ENCODE measurements at regions not wholly inside any gene's neighbourhood (a gene's known extent, or its start where the extent isn't known, plus 50 kb on each side); places are given as distances from the start of the nearest gene placed in this dataset.

DNA sequence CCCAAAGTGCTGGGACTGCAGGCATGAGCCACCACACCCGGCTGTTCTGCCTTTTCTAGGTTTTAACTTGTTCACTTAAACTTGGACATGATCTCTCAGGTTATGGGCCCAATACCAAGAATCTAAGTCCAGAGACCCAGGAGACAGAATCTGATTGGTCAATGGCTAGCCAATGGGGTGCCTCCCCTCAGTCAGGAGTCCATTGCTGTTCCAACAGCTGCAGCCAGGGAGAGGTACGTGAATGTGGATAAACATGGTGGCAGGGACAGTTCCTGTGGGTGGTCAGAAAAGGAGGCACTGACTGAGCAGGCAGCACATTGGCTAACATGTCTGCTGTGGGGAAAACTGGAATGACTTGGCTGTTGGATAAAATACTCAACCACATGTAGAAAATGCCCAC is 140.3 kb downstream of the RPLP1 start:
- H3K4me3 ChIP-seq (ENCODE audit: extremely low read depth, insufficient read depth, low read length, poor library complexity, severe bottlenecking): no peak overlapping the region
- H3K27ac ChIP-seq (ENCODE audit: low read depth, low read length, severe bottlenecking): no peak overlapping the region
- peaks cover 18% of the 10 kb centered on the region for H3K4me1 ChIP-seq (ENCODE audit: control insufficient read depth, insufficient read depth, low read length, poor library complexity, severe bottlenecking)
- H3K9me3 ChIP-seq (ENCODE audit: control insufficient read depth, low read length): no peaks in the 10 kb centered on the region
- no peaks in the 10 kb centered on the region for H3K36me3 ChIP-seq (ENCODE audit: control insufficient read depth, insufficient read depth, low read length)
- 86 to 93% methylated on average over 1 to 2 of the region's 2 CpGs for WGBS, 2 experiments (ENCODE audit: insufficient coverage in 2 of 2)

DNA sequence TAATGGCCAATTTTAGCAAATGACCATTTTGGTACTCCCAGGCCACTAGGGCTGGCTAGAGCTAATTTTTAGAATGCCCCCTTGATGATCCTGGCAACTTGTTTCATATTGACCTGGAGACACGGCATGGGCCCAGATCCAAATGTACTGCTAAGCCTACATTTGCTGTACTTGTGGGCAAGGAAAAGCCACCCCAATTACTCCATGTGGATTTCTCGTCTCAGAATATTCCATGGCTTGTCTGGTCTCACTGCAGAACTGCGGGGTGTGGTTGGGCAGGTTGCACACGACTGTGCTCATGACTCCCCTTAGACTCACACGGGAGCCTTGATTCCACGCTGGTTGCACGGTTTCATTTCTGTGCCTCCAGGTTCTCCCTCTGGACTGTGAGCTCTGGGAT is 140.9 kb downstream of the RPLP1 start:
- Histone ChIP-seq H3K9me3 (ENCODE audit: control insufficient read depth, low read length) (no peaks in the 10 kb centered on the region), H3K36me3 (ENCODE audit: control insufficient read depth, insufficient read depth, low read length) (no peaks in the 10 kb centered on the region), H3K4me1 (ENCODE audit: control insufficient read depth, insufficient read depth, low read length, poor library complexity, severe bottlenecking) (peaks cover 18% of the 10 kb centered on the region), H3K4me3 (ENCODE audit: extremely low read depth, insufficient read depth, low read length, poor library complexity, severe bottlenecking) (no peak overlapping the region), H3K27ac (ENCODE audit: low read depth, low read length, severe bottlenecking) (no peak overlapping the region)
- 90 to 99% methylated on average over 7 of the region's 7 CpGs for WGBS, 2 experiments (ENCODE audit: insufficient coverage in 2 of 2)

DNA sequence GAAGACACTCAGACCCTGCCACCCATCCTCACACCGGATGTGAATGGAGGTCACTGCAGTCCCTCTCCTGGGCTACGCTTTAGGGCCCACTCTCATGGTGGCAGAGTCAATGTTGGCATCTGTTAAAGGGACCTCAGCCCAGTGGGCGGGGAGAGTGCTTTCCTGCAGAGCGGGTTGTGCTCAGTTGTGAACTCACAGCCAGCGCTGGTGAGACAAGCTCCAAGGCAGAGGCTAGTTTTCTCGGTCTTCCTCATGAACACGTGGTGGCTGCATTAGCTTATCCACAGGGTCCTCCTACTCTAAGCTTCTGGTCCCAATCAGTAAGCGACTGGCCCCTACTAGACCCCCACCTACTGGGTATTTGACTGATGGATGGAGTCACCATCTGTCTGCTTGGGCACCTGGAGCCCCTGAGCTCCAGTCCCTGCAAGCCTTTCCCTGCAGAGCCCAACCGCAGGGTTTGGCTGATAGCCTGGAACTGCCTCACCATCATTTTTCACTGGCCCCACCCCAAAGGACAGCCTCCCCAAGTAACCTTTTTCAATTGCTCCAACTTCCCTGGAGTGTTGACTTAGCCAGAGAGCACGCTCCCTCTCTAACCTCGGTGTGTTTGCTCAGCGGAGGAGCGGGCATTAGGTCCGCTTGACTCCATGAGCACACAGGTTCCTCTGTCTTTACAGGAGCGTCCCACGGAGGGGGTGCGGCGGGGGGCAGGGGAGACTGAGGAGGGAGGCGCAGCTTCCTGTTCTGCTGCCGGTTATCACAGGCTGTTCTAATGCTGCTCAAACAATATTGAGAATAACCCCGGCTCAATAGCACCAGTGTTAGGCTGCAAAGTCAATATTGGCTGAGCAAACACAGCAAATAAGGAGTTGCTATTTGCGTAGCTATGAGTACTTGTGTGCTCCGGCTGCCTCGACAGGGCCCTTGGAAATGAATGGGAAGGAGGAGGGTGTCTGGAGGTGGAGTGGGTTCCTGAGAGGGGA is 141.7 kb downstream of the RPLP1 start:
- Histone ChIP-seq H3K4me1 (ENCODE audit: control insufficient read depth, insufficient read depth, low read length, poor library complexity, severe bottlenecking) (peaks cover 18% of the 10 kb centered on the region), H3K9me3 (ENCODE audit: control insufficient read depth, low read length) (no peaks in the 10 kb centered on the region), H3K36me3 (ENCODE audit: control insufficient read depth, insufficient read depth, low read length) (no peaks in the 10 kb centered on the region), H3K4me3 (ENCODE audit: extremely low read depth, insufficient read depth, low read length, poor library complexity, severe bottlenecking) (no peak overlapping the region), H3K27ac (ENCODE audit: low read depth, low read length, severe bottlenecking) (no peak overlapping the region)
- WGBS, 2 experiments (ENCODE audit: insufficient coverage in 2 of 2): 81 to 83% methylated on average over 22 to 23 of the region's 24 CpGs

GRCh38 chr15:69595009-69595791 is 142.6 kb downstream of the RPLP1 start:
- no peak overlapping the region for H3K4me3 ChIP-seq (ENCODE audit: extremely low read depth, insufficient read depth, low read length, poor library complexity, severe bottlenecking)
- no peaks in the 10 kb centered on the region for H3K9me3 ChIP-seq (ENCODE audit: control insufficient read depth, low read length)
- peaks cover 18% of the 10 kb centered on the region for H3K4me1 ChIP-seq (ENCODE audit: control insufficient read depth, insufficient read depth, low read length, poor library complexity, severe bottlenecking)
- 92 to 94% methylated on average over 5 to 8 of the region's 10 CpGs for WGBS, 2 experiments (ENCODE audit: insufficient coverage in 2 of 2)
- H3K36me3 ChIP-seq (ENCODE audit: control insufficient read depth, insufficient read depth, low read length): no peaks in the 10 kb centered on the region
- no peak overlapping the region for H3K27ac ChIP-seq (ENCODE audit: low read depth, low read length, severe bottlenecking)

GRCh38 chr15:69597061-69597592 is 144.5 kb downstream of the RPLP1 start:
- no peak overlapping the region for H3K4me3 ChIP-seq (ENCODE audit: extremely low read depth, insufficient read depth, low read length, poor library complexity, severe bottlenecking)
- peaks cover 15% of the 10 kb centered on the region for H3K4me1 ChIP-seq (ENCODE audit: control insufficient read depth, insufficient read depth, low read length, poor library complexity, severe bottlenecking)
- H3K36me3 ChIP-seq (ENCODE audit: control insufficient read depth, insufficient read depth, low read length): no peaks in the 10 kb centered on the region
- no peak overlapping the region for H3K27ac ChIP-seq (ENCODE audit: low read depth, low read length, severe bottlenecking)
- no peaks in the 10 kb centered on the region for H3K9me3 ChIP-seq (ENCODE audit: control insufficient read depth, low read length)
- WGBS, 2 experiments (ENCODE audit: insufficient coverage in 2 of 2): 84 to 93% methylated on average over 2 to 4 of the region's 4 CpGs

- H3K4me3 ChIP-seq (ENCODE audit: extremely low read depth, insufficient read depth, low read length, poor library complexity, severe bottlenecking): no peak overlapping the region
- peaks cover 17% of the 10 kb centered on the region for H3K4me1 ChIP-seq (ENCODE audit: control insufficient read depth, insufficient read depth, low read length, poor library complexity, severe bottlenecking)
- H3K36me3 ChIP-seq (ENCODE audit: control insufficient read depth, insufficient read depth, low read length): no peaks in the 10 kb centered on the region
- H3K27ac ChIP-seq (ENCODE audit: low read depth, low read length, severe bottlenecking): no peak overlapping the region
- H3K9me3 ChIP-seq (ENCODE audit: control insufficient read depth, low read length): no peaks in the 10 kb centered on the region
- WGBS, 2 experiments (ENCODE audit: insufficient coverage in 2 of 2): 85 to 87% methylated on average over 5 of the region's 5 CpGs
Observed at GRCh38 chr15:69599271-69599670, 146.7 kb downstream of the RPLP1 start.

DNA sequence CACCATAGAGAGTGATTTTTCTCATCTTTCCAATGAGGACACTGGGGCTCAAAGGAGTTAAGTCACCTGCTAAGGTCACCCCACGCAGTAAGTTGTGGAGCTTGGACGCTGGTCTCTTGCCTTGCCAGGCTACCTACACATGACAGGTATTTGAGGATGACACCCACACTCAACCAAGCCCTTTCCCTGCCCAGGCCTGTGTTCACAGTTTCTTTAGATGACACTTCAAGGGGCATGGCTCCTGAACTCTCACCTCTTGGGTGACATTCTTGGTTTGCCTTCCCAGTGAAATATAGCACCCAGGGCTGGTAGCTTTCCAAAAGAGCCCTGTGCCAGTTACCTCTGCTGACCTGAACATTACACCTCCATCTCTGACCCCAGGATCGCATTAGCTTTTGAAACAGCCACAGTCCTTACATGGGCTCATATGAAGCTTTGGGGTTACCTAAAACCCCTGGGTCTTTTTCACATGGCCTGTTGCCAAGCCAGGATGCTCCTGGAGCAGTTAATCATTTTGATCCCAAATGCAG is 148.0 kb downstream of the RPLP1 start:
- no peaks in the 10 kb centered on the region for H3K9me3 ChIP-seq (ENCODE audit: control insufficient read depth, low read length)
- WGBS, 2 experiments (ENCODE audit: insufficient coverage in 2 of 2): 87 to 88% methylated on average over 3 of the region's 3 CpGs
- no peak overlapping the region for H3K27ac ChIP-seq (ENCODE audit: low read depth, low read length, severe bottlenecking)
- peaks cover 8% of the 10 kb centered on the region for H3K4me1 ChIP-seq (ENCODE audit: control insufficient read depth, insufficient read depth, low read length, poor library complexity, severe bottlenecking)
- H3K36me3 ChIP-seq (ENCODE audit: control insufficient read depth, insufficient read depth, low read length): no peaks in the 10 kb centered on the region
- no peak overlapping the region for H3K4me3 ChIP-seq (ENCODE audit: extremely low read depth, insufficient read depth, low read length, poor library complexity, severe bottlenecking)

DNA sequence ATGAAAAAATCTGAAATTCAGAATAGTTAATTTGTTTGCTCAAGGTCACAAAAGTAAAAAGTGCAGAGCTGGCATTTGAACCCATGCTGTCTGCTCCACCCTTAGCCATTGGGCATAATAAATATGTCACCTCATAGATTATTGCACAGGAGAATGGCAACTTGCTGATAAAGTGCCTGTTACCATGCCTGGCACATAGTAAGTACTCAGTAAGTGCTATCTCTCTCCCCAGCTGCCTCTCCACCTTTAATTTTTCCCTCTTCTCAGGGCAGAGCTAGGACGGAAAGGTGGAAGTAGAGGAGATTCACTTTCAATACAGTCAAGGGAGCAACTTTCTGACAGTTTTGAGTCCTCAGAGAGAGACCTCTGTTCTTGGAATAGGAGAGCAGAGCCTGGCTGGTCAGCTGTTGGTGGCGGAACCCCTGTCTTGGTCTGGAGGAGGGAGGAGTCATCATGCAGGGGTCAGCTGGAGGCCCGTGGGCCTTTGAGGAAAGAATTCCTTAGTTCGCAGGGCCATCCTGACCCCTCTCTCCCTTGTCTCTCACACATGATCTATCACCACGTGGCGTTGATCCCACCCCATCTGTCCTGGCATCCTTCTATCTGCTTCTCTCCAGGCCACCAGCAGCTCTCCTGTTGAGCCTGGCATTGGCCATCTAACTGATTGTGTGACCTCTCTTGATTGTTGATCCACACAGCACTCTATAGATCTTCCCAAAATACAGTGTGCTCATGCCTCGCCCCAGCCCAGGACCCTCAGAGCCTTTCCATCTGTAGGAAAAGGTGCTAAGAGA is 149.3 kb downstream of the RPLP1 start:
- no peaks in the 10 kb centered on the region for H3K36me3 ChIP-seq (ENCODE audit: control insufficient read depth, insufficient read depth, low read length)
- H3K9me3 ChIP-seq (ENCODE audit: control insufficient read depth, low read length): no peaks in the 10 kb centered on the region
- no peak overlapping the region for H3K4me3 ChIP-seq (ENCODE audit: extremely low read depth, insufficient read depth, low read length, poor library complexity, severe bottlenecking)
- H3K4me1 ChIP-seq (ENCODE audit: control insufficient read depth, insufficient read depth, low read length, poor library complexity, severe bottlenecking): peaks cover 2% of the 10 kb centered on the region
- H3K27ac ChIP-seq (ENCODE audit: low read depth, low read length, severe bottlenecking): no peak overlapping the region
- 88 to 94% methylated on average over 5 to 6 of the region's 7 CpGs for WGBS, 2 experiments (ENCODE audit: insufficient coverage in 2 of 2)

GRCh38 chr15:69602921-69603320 is 150.3 kb downstream of the RPLP1 start:
- no peaks in the 10 kb centered on the region for H3K36me3 ChIP-seq (ENCODE audit: control insufficient read depth, insufficient read depth, low read length)
- WGBS, 2 experiments (ENCODE audit: insufficient coverage in 2 of 2): 94 to 98% methylated on average over 4 of the region's 4 CpGs

More at GRCh38 chr15:69602921-69603320, 150.3 kb downstream of the RPLP1 start:
- Histone ChIP-seq H3K4me1 (ENCODE audit: control insufficient read depth, insufficient read depth, low read length, poor library complexity, severe bottlenecking) (peaks cover 5% of the 10 kb centered on the region), H3K27ac (ENCODE audit: low read depth, low read length, severe bottlenecking) (no peak overlapping the region), H3K9me3 (ENCODE audit: control insufficient read depth, low read length) (no peaks in the 10 kb centered on the region), H3K4me3 (ENCODE audit: extremely low read depth, insufficient read depth, low read length, poor library complexity, severe bottlenecking) (no peak overlapping the region)
